HL-60 (cell line): ENCODE measurements at regions not wholly inside any gene's neighbourhood (a gene's known extent, or its start where the extent isn't known, plus 50 kb on each side); places are given as distances from the start of the nearest gene placed in this dataset.

Experiments used
- CTCF ChIP-seq: IDR thresholded peaks from one replicate; pipeline ENCODE4 v1.5.1; 2011; ENCODE audit warnings: low read length, control low read depth, inconsistent platforms; ENCODE audit not compliant: insufficient read depth
- GABPA ChIP-seq: IDR thresholded peaks from 2 replicates; pipeline ENCODE4 v1.6.1; 2012; ENCODE audit warnings: low read depth
- POLR2AphosphoS5 ChIP-seq: IDR thresholded peaks from 2 replicates; pipeline ENCODE4 v1.6.1; 2012; ENCODE audit warnings: low read depth
- REST ChIP-seq: IDR thresholded peaks from 2 replicates; pipeline ENCODE4 v1.6.1; 2012; ENCODE audit warnings: low read depth; ENCODE audit not compliant: insufficient replicate concordance
- SPI1 ChIP-seq: IDR thresholded peaks from 2 replicates; pipeline ENCODE4 v1.6.1; 2012; ENCODE audit warnings: low read depth, mild to moderate bottlenecking, borderline replicate concordance

DNA sequence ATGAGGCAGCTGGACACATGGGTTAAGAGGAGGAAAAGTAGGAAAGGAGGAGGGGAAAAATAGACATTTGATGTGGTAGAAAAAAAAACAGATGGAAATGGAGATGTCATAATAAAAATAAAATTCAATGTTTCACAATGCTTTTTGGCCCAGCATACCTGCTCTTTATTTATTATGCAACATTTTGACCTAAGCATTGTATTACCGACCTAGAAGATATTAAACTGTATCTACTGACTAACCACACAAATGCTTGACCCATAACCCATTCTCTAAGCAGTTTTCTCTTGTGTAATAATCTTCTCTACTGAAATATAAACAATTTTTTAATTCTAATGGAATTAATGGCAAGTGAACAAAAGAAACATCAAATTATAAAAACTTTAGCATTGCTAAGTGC, 362.3 kb downstream of the FBXO15 start:
- TF ChIP-seq CTCF (no peak), REST (no peak), POLR2AphosphoS5 (no peak), GABPA (no peak), SPI1 (no peak)
